Neural cell (in vitro differentiated cells): ENCODE measurements at regions not wholly inside any gene's neighbourhood (a gene's known extent, or its start where the extent isn't known, plus 50 kb on each side); places are given as distances from the start of the nearest gene placed in this dataset.

ENCODE experiments used
- EP300 ChIP-seq: fragments of 450-650 bp; conservative IDR thresholded peaks from 2 replicates; pipeline ENCODE4 v1.6.1; 2014; ENCODE audit warnings: antibody characterized with exemption, mild to moderate bottlenecking, moderate library complexity; ENCODE audit not compliant: poor library complexity, severe bottlenecking
- EZH2 ChIP-seq: fragments of 200-600, 300-800 bp; shearing (Covaris generic), sonication (generic); IDR thresholded peaks from 2 replicates; pipeline ENCODE4 v1.6.1; 2014; ENCODE audit warnings: antibody characterized with exemption, low read length, borderline replicate concordance, mild to moderate bottlenecking; ENCODE audit not compliant: insufficient read depth, poor library complexity, severe bottlenecking
- MXI1 ChIP-seq: fragments of 450-650 bp; conservative IDR thresholded peaks from 2 replicates; pipeline ENCODE4 v1.6.1; 2014; ENCODE audit warnings: antibody characterized with exemption, mild to moderate bottlenecking; ENCODE audit not compliant: poor library complexity, severe bottlenecking
- POLR2AphosphoS5 ChIP-seq: IDR thresholded peaks from 2 replicates; pipeline ENCODE4 v1.6.1; 2012
- RAD21 ChIP-seq: fragments of 450-650 bp; conservative IDR thresholded peaks from 2 replicates; pipeline ENCODE4 v1.6.1; 2014; ENCODE audit warnings: antibody characterized with exemption, mild to moderate bottlenecking, moderate library complexity
- REST ChIP-seq: IDR thresholded peaks from 2 replicates; pipeline ENCODE4 v1.6.1; 2012; ENCODE audit warnings: borderline replicate concordance
- SMC3 ChIP-seq: fragments of 450-650 bp; conservative IDR thresholded peaks from 2 replicates; pipeline ENCODE4 v1.6.1; 2014; ENCODE audit warnings: antibody characterized with exemption, mild to moderate bottlenecking, moderate library complexity; ENCODE audit not compliant: poor library complexity
- TAF1 ChIP-seq: IDR thresholded peaks from 2 replicates; pipeline ENCODE4 v1.6.1; 2012; ENCODE audit warnings: low read depth
- TF ChIP-seq, protein P1 (sequence below): fragments of 450-650 bp; IDR thresholded peaks from 2 replicates; pipeline ENCODE4 v1.5.1; 2014; ENCODE audit warnings: antibody characterized with exemption, mild to moderate bottlenecking, moderate library complexity; ENCODE audit not compliant: poor library complexity, severe bottlenecking

GRCh38 chr18:48467231-48467630 is 58.0 kb upstream of the ZBTB7C start:
- TF ChIP-seq MXI1 (no peak), EP300 (no peak), POLR2AphosphoS5 (no peak), EZH2 (no peak), TAF1 (no peak), RAD21 (no peak), SMC3 (no peak), REST (no peak)
- TF ChIP-seq, protein P1, sequence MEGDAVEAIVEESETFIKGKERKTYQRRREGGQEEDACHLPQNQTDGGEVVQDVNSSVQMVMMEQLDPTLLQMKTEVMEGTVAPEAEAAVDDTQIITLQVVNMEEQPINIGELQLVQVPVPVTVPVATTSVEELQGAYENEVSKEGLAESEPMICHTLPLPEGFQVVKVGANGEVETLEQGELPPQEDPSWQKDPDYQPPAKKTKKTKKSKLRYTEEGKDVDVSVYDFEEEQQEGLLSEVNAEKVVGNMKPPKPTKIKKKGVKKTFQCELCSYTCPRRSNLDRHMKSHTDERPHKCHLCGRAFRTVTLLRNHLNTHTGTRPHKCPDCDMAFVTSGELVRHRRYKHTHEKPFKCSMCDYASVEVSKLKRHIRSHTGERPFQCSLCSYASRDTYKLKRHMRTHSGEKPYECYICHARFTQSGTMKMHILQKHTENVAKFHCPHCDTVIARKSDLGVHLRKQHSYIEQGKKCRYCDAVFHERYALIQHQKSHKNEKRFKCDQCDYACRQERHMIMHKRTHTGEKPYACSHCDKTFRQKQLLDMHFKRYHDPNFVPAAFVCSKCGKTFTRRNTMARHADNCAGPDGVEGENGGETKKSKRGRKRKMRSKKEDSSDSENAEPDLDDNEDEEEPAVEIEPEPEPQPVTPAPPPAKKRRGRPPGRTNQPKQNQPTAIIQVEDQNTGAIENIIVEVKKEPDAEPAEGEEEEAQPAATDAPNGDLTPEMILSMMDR = no peak
